Ovary (tissue), 7 donors: ENCODE measurements at regions not wholly inside any gene's neighbourhood (a gene's known extent, or its start where the extent isn't known, plus 50 kb on each side); places are given as distances from the start of the nearest gene placed in this dataset.

ENCODE experiments used
- DNase-seq, 5 donors: peaks; one replicate each; pipeline ENCODE4 v3.0.0-alpha.2; 2019 to 2020
- H3K27ac ChIP-seq, 2 donors: fragments of 200-600 bp; one replicate each; pipeline versions ENCODE4 v1.5.1 to v1.8.0; 2019 to 2022
- H3K27me3 ChIP-seq: fragments of 200-600 bp; one replicate; pipeline ENCODE4 v1.8.0; 2022
- H3K36me3 ChIP-seq: fragments of 200-600 bp; sonication (generic); one replicate; pipeline ENCODE4 v1.5.1; 2019
- H3K4me1 ChIP-seq: one replicate; pipeline ENCODE4 v1.8.1; 2013; ENCODE audit warnings: mild to moderate bottlenecking, moderate library complexity; ENCODE audit not compliant: insufficient read depth
- H3K4me3 ChIP-seq: fragments of 200-600 bp; sonication (generic); one replicate; pipeline ENCODE4 v1.5.1; 2017
- H3K9me3 ChIP-seq, 2 donors: fragments of 200-600 bp in 1 of 2; sonication (generic) in 1 of 2; one replicate each; pipeline versions ENCODE4 v1.5.1 to v1.8.1; 2013 to 2019; ENCODE audit warnings: mild to moderate bottlenecking in 1 of 2, moderate library complexity in 1 of 2
- CTCF ChIP-seq, 3 donors: fragments of 450-650 bp in 2 of 3; fragments of 200-600 bp in 1 of 3; IDR thresholded peaks; one replicate each; pipeline versions ENCODE4 v1.5.1 to v1.8.0; 2016 to 2022; ENCODE audit warnings: antibody characterized with exemption in 3 of 3, mild to moderate bottlenecking in 1 of 3
- EP300 ChIP-seq: sonication (generic); formaldehyde crosslinking; IDR thresholded peaks from one replicate; pipeline ENCODE4 v1.6.1; 2017; ENCODE audit warnings: antibody characterized with exemption
- POLR2A ChIP-seq: fragments of 450-650 bp; IDR thresholded peaks from one replicate; pipeline ENCODE4 v1.6.1; 2017; ENCODE audit warnings: antibody characterized with exemption, mild to moderate bottlenecking, moderate library complexity
- WGBS, 3 donors: extraction: QIAGEN DNeasy Blood & Tissue Kit in 1 of 3; methylation state at CpG; one replicate each; pipeline versions ENCODE4 v1.1.5 to v1.1.7; 2013 to 2017; 5-methylcytosine and 5-hydroxymethylcytosine counted together
- intact Hi-C, 4 donors: fragments of 100-400 bp; cut with DNase I; formaldehyde crosslinking; loops; one replicate each; pipeline versions ENCODE4 v1.11.0 to v1.15.1; 2022 to 2023
- donor health status: DM: no; HTN: no; CAD: no; lungs with moderate emphysema.
- donor health status: DM: no; HTN: no; CAD: no.
- donor health status: Bipolar disorder and iron deficiency.
- donor health status: DM: no; HTN: no; CAD: no.
- donor health status: DM: yes; HTN: yes; CAD: no.

DNA sequence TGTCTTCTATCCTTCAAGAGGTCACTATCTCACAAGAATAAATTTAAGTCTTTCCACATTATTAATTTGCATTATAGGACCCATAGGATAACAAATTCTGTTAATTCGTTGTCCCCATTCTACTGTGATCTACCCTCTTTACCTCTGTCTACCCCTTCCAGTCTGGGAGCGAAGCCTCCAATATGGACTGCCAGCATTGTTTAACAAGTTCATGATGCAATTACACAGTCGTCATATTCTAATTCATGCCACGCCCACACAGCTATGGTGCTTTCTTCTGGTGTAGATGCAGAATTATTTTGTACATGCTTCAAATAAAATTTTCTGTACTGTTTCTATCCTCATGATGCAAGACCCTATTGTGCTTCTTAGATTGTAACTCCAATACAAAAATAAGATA is 178.3 kb upstream of the PALMD start:
- H3K27ac ChIP-seq: no peak overlapping the region
- no peaks in the 10 kb centered on the region for H3K36me3 ChIP-seq
- H3K4me1 ChIP-seq: no peaks in the 10 kb centered on the region
- DNase-seq: no peak
- intact Hi-C loops: no loop called here
- H3K4me3 ChIP-seq: no peak overlapping the region
- TF ChIP-seq EP300 (no peak), CTCF (IDR thresholded peaks at IDR 0.05) (no peak), POLR2A (no peak)
- WGBS, 3 donors: 80 to 94% (median 92%) methylated on average over 4 of the region's 4 CpGs
- no peaks in the 10 kb centered on the region for H3K9me3 ChIP-seq
- H3K27me3 ChIP-seq: no peaks in the 10 kb centered on the region

- WGBS, 3 donors: 45 to 46% (median 46%) methylated on average over 2 of the region's 2 CpGs
- no peaks in the 10 kb centered on the region for H3K4me1 ChIP-seq
Observed at GRCh38 chr1:99469550-99469971, 176.4 kb upstream of the PALMD start.

GRCh38 chr1:99472893-99473292 is 173.0 kb upstream of the PALMD start:
- WGBS, 3 donors: 82 to 94% (median 87%) methylated on average over 4 of the region's 4 CpGs
- intact Hi-C loops: no loop called here
- Histone ChIP-seq H3K27ac (no peak overlapping the region), H3K36me3 (no peaks in the 10 kb centered on the region), H3K4me1 (no peaks in the 10 kb centered on the region), H3K9me3 (no peaks in the 10 kb centered on the region), H3K4me3 (no peak overlapping the region), H3K27me3 (no peaks in the 10 kb centered on the region)
- no peak for TF ChIP-seq CTCF (IDR thresholded peaks at IDR 0.05)
- no peak for TF ChIP-seq POLR2A
- TF ChIP-seq EP300: no peak
- no peak for DNase-seq

More at GRCh38 chr1:99469550-99469971, 176.4 kb upstream of the PALMD start:
- intact Hi-C loops: no loop called here
- no peaks in the 10 kb centered on the region for H3K36me3 ChIP-seq
- no peaks in the 10 kb centered on the region for H3K27me3 ChIP-seq
- TF ChIP-seq CTCF (IDR thresholded peaks at IDR 0.05) (no peak), POLR2A (no peak), EP300 (no peak)
- H3K9me3 ChIP-seq: no peaks in the 10 kb centered on the region
- no peak overlapping the region for H3K27ac ChIP-seq
- H3K4me3 ChIP-seq: no peak overlapping the region
- no peak for DNase-seq

- WGBS, 3 donors: 66 to 69% (median 67%) methylated on average over 1 of the region's 1 CpG
- TF ChIP-seq CTCF (IDR thresholded peaks at IDR 0.05) (no peak), EP300 (no peak), POLR2A (no peak)
- no peaks in the 10 kb centered on the region for H3K4me1 ChIP-seq
- no peak for DNase-seq
- H3K4me3 ChIP-seq: no peak overlapping the region
- no peak overlapping the region for H3K27ac ChIP-seq
- intact Hi-C loops: no loop called here
- H3K27me3 ChIP-seq: no peaks in the 10 kb centered on the region
- H3K36me3 ChIP-seq: no peaks in the 10 kb centered on the region
- H3K9me3 ChIP-seq: no peaks in the 10 kb centered on the region
Observed at GRCh38 chr1:99474350-99474893, 171.5 kb upstream of the PALMD start.
